ENCODE measurements at regions not wholly inside any gene's neighbourhood (a gene's known extent, or its start where the extent isn't known, plus 50 kb on each side); places are given as distances from the start of the nearest gene placed in this dataset.

- ChIA-PET CTCF (ENCODE audit: low intra/inter-chr PET ratio) (no interaction called here), POLR2A (no interaction called here)
- ATAC-seq (no peak), DNase-seq (ENCODE audit: extremely low read depth in 1 of 4, low spot score in 3 of 4) (no peak), FAIRE-seq (no peak)
- no peaks in the 10 kb centered on the region for H3K36me3 ChIP-seq (ENCODE audit: control insufficient read depth, insufficient read depth, low read length)
- H3K9ac ChIP-seq (ENCODE audit: insufficient read depth in 1 of 2, low read depth in 2 of 2, low read length in 2 of 2) = no peak overlapping the region
- H4K20me1 ChIP-seq (replicated peaks; ENCODE audit: control insufficient read depth, insufficient read depth, low read length) = no peaks in the 10 kb centered on the region
- no peaks in the 10 kb centered on the region for H3K4me1 ChIP-seq (replicated peaks in 1 of 2; ENCODE audit: control insufficient read depth in 2 of 2, insufficient read depth in 2 of 2, low read length in 2 of 2)
- intact Hi-C loops (cut with micrococcal nuclease) (no loop called here), in situ Hi-C loops (cut with MboI) (no loop called here)
- H3K9me3 ChIP-seq (replicated peaks; ENCODE audit: control insufficient read depth, insufficient read depth, low read depth, low read length) = no peaks in the 10 kb centered on the region
- no peak overlapping the region for H2AFZ ChIP-seq (ENCODE audit: low read depth, low read length)
- BruUV-seq (replicated peaks) = no TSS peak
- H3K4me2 ChIP-seq (ENCODE audit: insufficient read depth, low read length) = no peak overlapping the region
- H3K9me1 ChIP-seq (ENCODE audit: control insufficient read depth, insufficient read depth, low read length) = no peaks in the 10 kb centered on the region
- 6% methylated on average over 4 of the region's 4 CpGs for WGBS (ENCODE audit: insufficient coverage, low coverage, missing lambda C conversion rate)
- no peaks in the 10 kb centered on the region for H3K79me2 ChIP-seq (ENCODE audit: control insufficient read depth, insufficient read depth, low read length)
- H3K4me3 ChIP-seq = no peak overlapping the region
- TF ChIP-seq NR2C1 (IDR thresholded peaks at IDR 0.05) (no peak), NR2C1 (tag; IDR thresholded peaks at IDR 0.05) (no peak), ATF4 (CRISPR knock-in tag; IDR thresholded peaks at IDR 0.05) (no peak), PCBP1 (IDR thresholded peaks at IDR 0.05; ENCODE audit: low read depth, low read length, poor library complexity, severe bottlenecking) (no peak), KLF1 (tag; IDR thresholded peaks at IDR 0.05) (no peak), FOXM1 (IDR thresholded peaks at IDR 0.05; ENCODE audit: low read depth) (no peak), FOXM1 (CRISPR knock-in tag; IDR thresholded peaks at IDR 0.05; ENCODE audit: low read depth) (no peak), TSHZ1 (CRISPR knock-in tag; IDR thresholded peaks at IDR 0.05) (no peak), WHSC1 (IDR thresholded peaks at IDR 0.05; ENCODE audit: low read length) (no peak), TRIM24 (IDR thresholded peaks at IDR 0.05) (no peak), PTRF (tag; IDR thresholded peaks at IDR 0.05) (no peak), FOXJ3 (CRISPR knock-in tag; IDR thresholded peaks at IDR 0.05) (no peak), HNRNPH1 (optimal IDR thresholded peaks at IDR 0.05; ENCODE audit: low read depth, low read length) (no peak), EZH2 (IDR thresholded peaks at IDR 0.05; ENCODE audit: borderline replicate concordance, low read depth, low read length) (no peak)
- H3K27me3 ChIP-seq (ENCODE audit: control insufficient read depth in 2 of 2, insufficient read depth in 2 of 2, low read length in 2 of 2) = no peaks in the 10 kb centered on the region
- H3K27ac ChIP-seq (ENCODE audit: extremely low read depth, low read depth, low read length) = no peak overlapping the region
Observed at GRCh38 chr6:19137505-19137904, 699.7 kb upstream of the ID4 start.
